GM18511 (cell line): ENCODE measurements at regions not wholly inside any gene's neighbourhood (a gene's known extent, or its start where the extent isn't known, plus 50 kb on each side); places are given as distances from the start of the nearest gene placed in this dataset.

Experiments used
- ATAC-seq: cut with Tn5 transposase; IDR thresholded peaks from one replicate; pipeline ENCODE4 v1.9.1; 2021; ENCODE audit warnings: mild to moderate bottlenecking, moderate library complexity; ENCODE audit not compliant: unreplicated experiment

GRCh38 chr9:36763778-36764177, 191.1 kb downstream of the MELK start:
- ATAC-seq, result no peak

DNA sequence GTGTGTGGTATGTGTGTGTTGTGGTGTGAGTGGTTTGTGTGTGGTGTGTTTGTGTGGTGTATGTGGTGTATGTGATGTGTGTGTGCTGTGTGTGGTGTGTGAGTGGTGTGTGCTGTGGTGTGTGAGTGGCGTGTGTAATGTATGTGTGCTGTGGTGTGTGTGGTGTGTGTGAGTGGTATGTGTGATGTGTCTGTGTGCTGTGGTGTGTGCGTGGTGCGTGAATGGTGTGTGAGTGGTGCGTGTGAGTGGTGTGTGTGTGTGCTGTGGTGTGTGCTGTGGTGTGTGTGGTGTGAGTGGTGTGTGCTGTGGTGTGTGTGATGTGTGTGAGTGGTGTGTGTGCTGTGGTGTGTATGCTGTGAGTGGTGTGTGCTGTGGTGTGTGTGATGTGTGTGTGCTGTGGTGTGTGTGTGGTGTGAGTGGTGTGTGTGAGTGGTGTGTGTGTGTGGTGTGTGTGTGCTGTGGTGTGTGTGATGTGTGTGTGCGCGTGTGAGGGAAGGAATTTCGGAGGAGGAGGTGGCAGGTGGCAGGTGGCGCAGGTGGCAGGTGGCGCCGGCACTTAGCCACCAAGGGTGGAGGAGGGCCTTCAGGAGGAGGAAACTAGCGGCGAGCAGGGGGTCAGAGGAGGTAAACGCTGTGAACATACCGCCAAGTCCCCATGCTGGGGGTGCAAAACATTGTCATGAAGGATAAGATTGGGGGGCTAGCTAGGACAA, 191.8 kb downstream of the MELK start:
- ATAC-seq, result no peak

GRCh38 chr9:36765077-36765390, 192.3 kb downstream of the MELK start:
- ATAC-seq, result no peak

DNA sequence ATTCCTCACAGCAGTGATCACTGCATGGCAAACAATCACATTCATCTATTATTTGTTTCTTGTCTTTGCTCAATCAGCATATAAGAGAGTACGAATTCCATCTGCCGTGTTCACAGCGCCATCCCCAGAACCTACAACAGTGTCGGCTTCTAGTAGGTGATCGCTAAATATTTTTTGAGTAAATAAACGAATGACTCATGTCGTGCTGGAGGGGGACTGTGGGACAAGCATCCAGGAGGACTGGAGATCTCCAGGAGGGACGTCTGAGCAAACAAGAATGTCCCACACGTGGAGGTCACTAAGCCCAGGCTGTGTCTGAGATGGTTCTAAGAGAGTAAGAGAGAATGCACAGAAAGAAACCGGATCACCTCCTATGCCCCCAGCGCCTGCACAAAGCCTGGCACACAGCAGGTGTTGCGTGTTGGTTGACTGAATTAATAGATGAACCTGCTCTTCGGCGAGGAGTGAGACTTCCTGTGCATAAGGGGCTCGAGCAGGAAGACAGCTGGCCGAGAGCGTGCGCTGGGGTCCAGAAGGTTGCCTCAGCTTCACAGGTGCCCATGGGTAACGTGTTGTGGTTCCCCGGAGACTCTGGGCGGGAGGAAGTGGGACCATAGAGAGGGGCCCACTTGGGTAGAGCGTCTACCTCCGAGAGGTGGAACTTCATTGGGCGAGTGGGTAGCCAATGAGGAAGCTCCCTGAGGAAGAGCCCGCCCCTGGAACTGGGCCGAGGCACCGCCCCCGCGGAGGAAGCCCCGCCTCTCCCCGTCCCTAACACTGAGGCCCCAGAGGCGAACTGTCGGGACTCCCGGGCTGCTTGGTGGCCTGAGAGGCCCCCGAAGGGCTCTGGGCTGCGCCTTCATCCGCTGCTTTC, 193.0 kb downstream of the MELK start:
- peak; percentile 99 for ATAC-seq

- no peak for ATAC-seq
Measured at GRCh38 chr9:36768677-36769076, 196.0 kb downstream of the MELK start.

DNA sequence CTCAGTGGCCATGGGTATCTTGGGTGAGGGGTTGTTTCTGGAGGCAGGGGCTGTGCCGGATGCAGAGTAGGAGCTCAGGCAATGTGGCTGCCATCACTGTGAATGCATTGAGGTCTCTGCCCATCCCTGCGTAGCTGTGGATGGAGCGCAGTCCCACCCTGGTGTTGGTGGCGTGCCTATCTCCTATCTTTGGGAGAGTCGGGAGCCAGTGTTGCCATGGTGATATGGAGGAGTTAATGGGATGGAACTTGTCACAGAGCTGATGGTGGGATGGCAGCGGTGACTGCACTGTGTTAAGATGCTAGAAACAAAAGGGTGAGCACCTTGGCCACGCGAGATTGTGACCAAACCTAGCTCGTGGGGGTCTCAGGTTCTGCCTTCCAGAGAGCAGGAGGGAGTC, 197.3 kb downstream of the MELK start:
- no peak for ATAC-seq

DNA sequence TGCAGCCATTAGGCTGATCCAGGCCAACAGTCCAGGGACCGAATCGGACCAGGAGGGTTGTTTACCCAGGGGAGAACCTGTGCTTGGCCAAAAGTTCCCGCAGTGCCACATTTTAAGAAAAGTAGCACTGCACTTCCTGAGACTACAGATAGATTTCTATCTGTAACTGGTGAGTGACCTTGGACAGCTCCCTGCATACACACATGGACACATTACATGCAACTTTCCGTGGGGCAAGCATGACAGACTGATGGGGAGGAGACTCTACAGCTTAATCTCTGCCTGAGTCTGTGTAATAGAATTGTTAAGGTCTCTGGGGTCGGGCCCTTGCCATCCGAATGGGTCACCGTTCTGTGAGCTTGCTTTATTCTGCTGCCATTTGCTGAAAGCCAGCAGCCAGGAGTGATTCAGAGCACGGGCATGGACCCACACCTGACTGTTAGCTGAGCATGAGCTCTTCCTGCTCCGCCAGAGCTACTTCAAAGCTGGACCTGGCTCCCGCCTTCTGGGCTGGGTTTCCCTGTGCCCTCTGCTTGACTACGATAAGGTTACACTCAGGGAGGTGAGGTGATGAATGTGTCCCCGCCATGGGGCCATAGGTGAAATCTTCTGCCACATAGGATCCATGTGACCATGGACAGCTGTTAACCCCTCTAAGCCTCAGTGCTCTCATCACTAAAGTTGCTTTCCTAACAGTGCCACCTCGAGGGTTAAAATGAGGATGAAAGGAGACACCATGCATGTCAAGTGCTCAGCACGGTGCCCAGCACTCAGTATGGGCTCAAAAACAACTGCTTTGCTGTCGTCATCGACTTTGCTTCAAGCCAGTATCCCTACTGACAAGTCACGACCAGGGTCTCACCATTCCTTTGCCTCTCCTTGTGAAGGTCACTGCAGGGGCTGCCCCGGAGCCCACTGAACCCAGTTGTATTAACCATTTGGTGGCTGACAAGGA, 200.0 kb downstream of the MELK start:
- ATAC-seq, result no peak

- ATAC-seq, result no peak
Measured at GRCh38 chr9:36778682-36779081, 206.0 kb downstream of the MELK start.

DNA sequence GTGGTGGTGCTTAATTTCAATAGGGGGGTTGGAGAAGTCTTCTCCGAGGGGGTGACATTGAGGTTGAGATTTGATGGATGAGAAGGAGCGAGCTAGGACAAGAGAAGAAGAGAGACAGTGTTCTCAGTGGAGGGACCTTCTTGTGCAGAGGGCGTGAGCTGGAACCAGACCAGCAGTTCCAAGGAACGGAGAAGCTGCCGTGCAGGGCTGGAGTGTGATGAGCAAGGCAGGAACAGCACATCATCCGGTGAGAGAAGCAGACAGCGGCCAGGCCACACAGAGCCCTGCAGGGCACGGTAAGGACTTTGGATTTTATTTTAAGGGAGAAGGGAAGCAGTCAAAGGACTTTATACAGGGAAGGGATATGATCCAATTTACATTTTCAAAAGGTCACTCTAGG, 206.9 kb downstream of the MELK start:
- ATAC-seq, result no peak

DNA sequence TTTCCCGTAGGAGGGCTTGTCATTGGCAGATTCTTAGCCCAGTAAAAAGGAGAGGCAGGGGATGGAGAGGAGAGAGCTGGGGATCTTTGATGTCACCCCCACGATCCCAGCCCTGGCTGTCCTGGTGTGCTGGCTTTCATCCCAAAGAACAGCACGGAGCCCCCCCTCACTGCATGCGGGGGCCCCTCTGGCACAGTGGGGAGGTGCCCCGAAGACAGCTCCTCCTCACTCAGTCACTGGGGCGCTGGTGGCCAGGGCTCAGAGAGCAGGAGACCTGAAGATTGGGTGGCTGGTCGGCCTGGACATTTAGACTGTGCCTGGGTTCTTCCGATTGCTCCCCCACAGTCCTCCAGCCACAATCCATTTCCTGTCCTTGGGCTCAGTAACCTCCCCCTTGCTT, 207.5 kb downstream of the MELK start:
- ATAC-seq, result no peak

- ATAC-seq, result no peak
Measured at GRCh38 chr9:36781533-36781932, 208.8 kb downstream of the MELK start.
